Keratinocyte (primary cell): ENCODE measurements at regions not wholly inside any gene's neighbourhood (a gene's known extent, or its start where the extent isn't known, plus 50 kb on each side); places are given as distances from the start of the nearest gene placed in this dataset.

ENCODE experiments used
- DNase-seq: peaks from one replicate; pipeline ENCODE4 v3.0.0-alpha.2; 2011; ENCODE audit warnings: low read depth, missing footprints, low spot score
- FAIRE-seq: peaks from 2 replicates; lab custom pipeline; 2011; peaks lifted over from hg19 to GRCh38; lab: Jason Lieb, UNC
- H2AFZ ChIP-seq: 2 replicates; pipeline ENCODE4 v1.6.0; 2012; ENCODE audit warnings: low read length, control low read depth, inconsistent platforms; ENCODE audit not compliant: control insufficient read depth
- H3K27ac ChIP-seq: 2 replicates; pipeline ENCODE4 v1.5.1; 2011; ENCODE audit warnings: low read length; ENCODE audit not compliant: control insufficient read depth, insufficient read depth
- H3K27me3 ChIP-seq: 3 replicates; pipeline ENCODE4 v1.6.0; 2011; ENCODE audit warnings: low read length; ENCODE audit not compliant: control insufficient read depth, insufficient read depth; ENCODE audit errors: extremely low read depth
- H3K36me3 ChIP-seq, 2 experiments: 2 replicates in 1 of 2; 3 replicates in 1 of 2; pipeline ENCODE4 v1.5.1; 2011; ENCODE audit warnings: low read length in 2 of 2, mild to moderate bottlenecking in 1 of 2; ENCODE audit not compliant: control insufficient read depth in 2 of 2, insufficient read depth in 2 of 2; ENCODE audit errors: extremely low read depth in 1 of 2
- H3K4me1 ChIP-seq: 3 replicates; pipeline ENCODE4 v1.5.1; 2011; ENCODE audit warnings: low read length; ENCODE audit not compliant: control insufficient read depth, insufficient read depth; ENCODE audit errors: extremely low read depth
- H3K4me2 ChIP-seq: 3 replicates; pipeline ENCODE4 v1.6.0; 2011; ENCODE audit warnings: low read depth, low read length; ENCODE audit not compliant: control insufficient read depth, insufficient read depth; ENCODE audit errors: extremely low read depth
- H3K4me3 ChIP-seq, 3 experiments: fragments of 200-600 bp in 1 of 3; sonication (generic) in 1 of 3; 2 replicates in 2 of 3; 3 replicates in 1 of 3; pipeline ENCODE4 v1.5.1; 2011 to 2016; ENCODE audit warnings: low read length in 3 of 3, mild to moderate bottlenecking in 3 of 3, control low read depth in 2 of 3, inconsistent platforms in 1 of 3, low read depth in 1 of 3, mixed read lengths in 1 of 3, mixed run types in 1 of 3, moderate library complexity in 1 of 3; ENCODE audit not compliant: control insufficient read depth in 2 of 3, insufficient read depth in 2 of 3; ENCODE audit errors: extremely low read depth in 1 of 3
- H3K79me2 ChIP-seq: 2 replicates; pipeline ENCODE4 v1.6.0; 2012; ENCODE audit warnings: low read length; ENCODE audit not compliant: control insufficient read depth, insufficient read depth
- H3K9ac ChIP-seq: 3 replicates; pipeline ENCODE4 v1.6.0; 2011; ENCODE audit warnings: low read length; ENCODE audit not compliant: control insufficient read depth, insufficient read depth; ENCODE audit errors: extremely low read depth
- H3K9me1 ChIP-seq: 3 replicates; pipeline ENCODE4 v1.6.0; 2011; ENCODE audit warnings: low read length; ENCODE audit not compliant: control insufficient read depth, insufficient read depth; ENCODE audit errors: extremely low read depth
- H3K9me3 ChIP-seq: 2 replicates; pipeline ENCODE4 v1.5.1; 2012; ENCODE audit warnings: low read depth, low read length; ENCODE audit not compliant: control insufficient read depth
- H4K20me1 ChIP-seq: 3 replicates; pipeline ENCODE4 v1.6.0; 2011; ENCODE audit warnings: low read length; ENCODE audit not compliant: control insufficient read depth, insufficient read depth; ENCODE audit errors: extremely low read depth
- CTCF ChIP-seq, 3 experiments: IDR thresholded peaks in 1 of 3; conservative IDR thresholded peaks in 1 of 3; optimal IDR thresholded peaks in 1 of 3; 2 replicates in 2 of 3; 3 replicates in 1 of 3; pipeline versions ENCODE3 to v1.5.1; 2011; ENCODE audit warnings: low read length in 3 of 3, mild to moderate bottlenecking in 3 of 3, moderate library complexity in 2 of 3, control low read depth in 1 of 3, inconsistent platforms in 1 of 3; ENCODE audit not compliant: insufficient read depth in 2 of 3; ENCODE audit errors: extremely low read depth in 1 of 3
- EZH2 ChIP-seq: IDR thresholded peaks from one replicate; pipeline ENCODE4 v1.6.1; 2012; ENCODE audit warnings: inconsistent platforms, mild to moderate bottlenecking, low read length, moderate library complexity
- dilution Hi-C: fragments of 300-500 bp; cut with MboI; formaldehyde crosslinking; loops from one replicate; pipeline ENCODE4 v1.7.0; 2020; ENCODE audit warnings: low sequenced_read_pairs; ENCODE audit not compliant: extremely low pct_ligation_motif_present

DNA sequence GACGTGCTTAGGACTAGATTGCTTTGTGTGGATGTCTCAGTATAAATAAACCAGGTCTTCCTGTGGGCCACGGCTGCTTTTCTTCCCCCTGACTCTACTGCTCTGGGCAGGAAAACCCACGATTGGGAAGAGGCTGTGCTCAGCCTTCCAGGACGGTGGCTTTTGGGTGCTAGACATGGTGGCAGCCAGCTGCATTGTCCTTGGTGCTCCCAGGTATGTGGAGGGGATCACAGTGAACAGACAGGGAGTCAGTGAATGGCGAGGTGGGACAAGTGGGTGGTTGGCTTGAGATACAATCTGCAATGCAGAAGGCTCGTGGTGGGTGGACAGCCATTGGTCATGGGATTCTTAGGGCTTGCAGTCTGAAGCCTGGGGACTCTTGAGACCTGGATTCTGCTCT lies 366.3 kb downstream of the AACS start:
- FAIRE-seq = no peak
- H3K27ac ChIP-seq = no peak overlapping the region
- H3K36me3 ChIP-seq = no peaks in the 10 kb centered on the region
- no peaks in the 10 kb centered on the region for H3K27me3 ChIP-seq
- H3K9me1 ChIP-seq = no peaks in the 10 kb centered on the region
- no peak for DNase-seq
- H2AFZ ChIP-seq = no peak overlapping the region
- dilution Hi-C loops = no loop called here
- H3K4me3 ChIP-seq = no peak overlapping the region
- no peaks in the 10 kb centered on the region for H3K79me2 ChIP-seq
- no peaks in the 10 kb centered on the region for H4K20me1 ChIP-seq
- no peak overlapping the region for H3K9ac ChIP-seq
- TF ChIP-seq EZH2 (no peak), CTCF (optimal IDR thresholded peaks at IDR 0.05 in 1 of 3, IDR thresholded peaks at IDR 0.05 in 1 of 3, conservative IDR thresholded peaks at IDR 0.05 in 1 of 3; ENCODE audit: extremely low read depth in 1 of 3, insufficient read depth in 2 of 3, low read length in 3 of 3) (no peak)
- H3K4me1 ChIP-seq = no peaks in the 10 kb centered on the region
- peaks cover 2% of the 10 kb centered on the region for H3K9me3 ChIP-seq
- H3K4me2 ChIP-seq = no peak overlapping the region

- Histone ChIP-seq H3K27ac (no peak overlapping the region), H3K9me1 (no peaks in the 10 kb centered on the region), H3K9me3 (peaks cover 2% of the 10 kb centered on the region), H3K36me3 (no peaks in the 10 kb centered on the region), H3K27me3 (no peaks in the 10 kb centered on the region), H3K4me1 (no peaks in the 10 kb centered on the region), H3K4me2 (no peak overlapping the region), H2AFZ (no peak overlapping the region), H3K4me3 (no peak overlapping the region), H4K20me1 (no peaks in the 10 kb centered on the region), H3K9ac (no peak overlapping the region), H3K79me2 (no peaks in the 10 kb centered on the region)
- no peak for FAIRE-seq
- dilution Hi-C loops = no loop called here
- DNase-seq = no peak
- TF ChIP-seq EZH2 (no peak), CTCF (optimal IDR thresholded peaks at IDR 0.05 in 1 of 3, IDR thresholded peaks at IDR 0.05 in 1 of 3, conservative IDR thresholded peaks at IDR 0.05 in 1 of 3; ENCODE audit: extremely low read depth in 1 of 3, insufficient read depth in 2 of 3, low read length in 3 of 3) (no peak)
These were observed 368.9 kb downstream of the AACS start for GRCh38 chr12:125434131-125434530.
